DOHH2 (cell line): ENCODE measurements at regions not wholly inside any gene's neighbourhood (a gene's known extent, or its start where the extent isn't known, plus 50 kb on each side); places are given as distances from the start of the nearest gene placed in this dataset.

Experiments used
- H3F3A ChIP-seq: fragments of 200-600 bp; sonication (generic), shearing (Covaris generic); 2 replicates; pipeline ENCODE4 v1.6.0; 2016; ENCODE audit warnings: antibody characterized with exemption, mild to moderate bottlenecking; ENCODE audit not compliant: control insufficient read depth, insufficient read depth
- H3K27ac ChIP-seq: fragments of 200-600 bp; sonication (generic); 2 replicates; pipeline ENCODE4 v1.5.1; 2014; ENCODE audit warnings: low read depth, mild to moderate bottlenecking, low read length, moderate library complexity
- H3K27me3 ChIP-seq: fragments of 200-600 bp; sonication (generic); 2 replicates; pipeline ENCODE4 v1.6.1; 2014; ENCODE audit warnings: mild to moderate bottlenecking, low read length, mixed read lengths; ENCODE audit not compliant: control insufficient read depth
- H3K36me3 ChIP-seq: fragments of 200-600 bp; sonication (generic); 2 replicates; pipeline ENCODE4 v1.6.1; 2014; ENCODE audit warnings: mild to moderate bottlenecking, low read length, moderate library complexity, mixed read lengths; ENCODE audit not compliant: control insufficient read depth
- H3K4me1 ChIP-seq: fragments of 200-600 bp; sonication (generic); 2 replicates; pipeline ENCODE4 v1.6.1; 2014; ENCODE audit warnings: mild to moderate bottlenecking, low read length, mixed read lengths; ENCODE audit not compliant: control insufficient read depth
- H3K4me2 ChIP-seq: fragments of 200-600 bp; sonication (generic); 2 replicates; pipeline ENCODE4 v1.6.0; 2014; ENCODE audit warnings: mild to moderate bottlenecking, low read length, moderate library complexity
- H3K4me3 ChIP-seq: fragments of 200-600 bp; sonication (generic); 2 replicates; pipeline ENCODE4 v1.5.1; 2014; ENCODE audit warnings: mild to moderate bottlenecking, low read length, mixed read lengths
- H3K79me2 ChIP-seq: fragments of 200-600 bp; sonication (generic); 2 replicates; pipeline ENCODE4 v1.6.1; 2014; ENCODE audit warnings: mild to moderate bottlenecking, low read length, mixed read lengths; ENCODE audit not compliant: control insufficient read depth
- H3K9me2 ChIP-seq: fragments of 200-600 bp; sonication (generic); replicated peaks from 2 replicates; pipeline ENCODE4 v1.6.1; 2014; ENCODE audit warnings: mild to moderate bottlenecking, low read length, mixed read lengths; ENCODE audit not compliant: control insufficient read depth
- H3K9me3 ChIP-seq: fragments of 200-600 bp; sonication (generic); 2 replicates; pipeline ENCODE4 v1.6.1; 2014; ENCODE audit warnings: antibody characterized with exemption, low read length, mixed read lengths; ENCODE audit not compliant: control insufficient read depth, insufficient read depth
- H4K20me1 ChIP-seq: fragments of 200-600 bp; sonication (generic); 2 replicates; pipeline ENCODE4 v1.6.0; 2014; ENCODE audit warnings: low read depth, mild to moderate bottlenecking, antibody characterized with exemption, low read length, moderate library complexity; ENCODE audit not compliant: control insufficient read depth, insufficient read depth
- CTCF ChIP-seq: fragments of 200-600 bp; sonication (generic); IDR thresholded peaks from one replicate; pipeline ENCODE4 v1.5.1; 2014; ENCODE audit warnings: antibody characterized with exemption, mild to moderate bottlenecking, low read depth, low read length; ENCODE audit not compliant: poor library complexity, severe bottlenecking
- EZH2phosphoT487 ChIP-seq: fragments of 200-600 bp; sonication (generic); IDR thresholded peaks from 2 replicates; pipeline ENCODE4 v1.6.1; 2017; ENCODE audit warnings: borderline replicate concordance, mild to moderate bottlenecking, antibody characterized with exemption, low read length, moderate library complexity, mixed read lengths

DNA sequence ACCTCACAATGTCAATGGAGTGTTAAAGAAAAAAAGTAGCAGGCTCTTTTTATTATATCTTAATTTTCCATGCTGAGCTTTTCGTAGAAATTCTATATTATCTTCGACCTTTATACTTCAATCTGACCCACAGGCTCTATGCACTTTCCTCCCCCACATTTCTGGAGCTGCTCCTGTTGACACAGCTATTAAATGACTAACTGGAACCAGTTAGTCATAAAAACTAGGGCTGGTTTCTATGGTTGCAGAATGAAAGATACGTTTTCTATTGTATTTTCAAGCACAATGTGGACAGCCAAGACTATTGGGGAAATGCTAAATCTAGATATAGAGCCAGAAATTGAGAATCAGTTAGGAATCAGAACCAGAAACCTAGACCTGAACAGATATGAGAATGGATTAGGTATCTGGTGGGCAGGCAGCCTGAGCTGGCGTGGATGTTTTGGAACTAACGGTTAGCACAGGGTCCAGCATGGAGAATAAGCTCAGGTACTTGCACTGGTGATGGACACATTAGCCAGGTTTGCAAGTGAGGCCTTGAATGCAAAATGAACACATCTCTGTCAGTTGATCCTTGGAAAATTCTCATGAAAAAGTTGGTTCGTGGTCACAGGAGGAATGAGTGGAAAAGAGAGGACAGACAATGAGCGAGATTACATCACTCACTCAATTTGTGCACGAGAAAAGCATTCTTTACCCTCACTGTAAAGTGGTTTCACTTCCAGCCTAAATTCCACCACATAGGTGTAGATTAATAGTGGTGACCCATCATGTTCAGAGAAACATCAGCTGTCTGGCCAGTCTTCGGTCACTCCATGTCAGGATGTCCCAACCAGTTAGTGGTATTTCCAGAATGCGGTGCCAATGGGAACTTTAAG lies 144.6 kb upstream of the EPHA4 start:
- Histone ChIP-seq H3K9me3 (no peaks in the 10 kb centered on the region), H3K4me1 (no peaks in the 10 kb centered on the region), H3K4me3 (no peak overlapping the region), H3K36me3 (no peaks in the 10 kb centered on the region), H3K4me2 (no peak overlapping the region), H3K27me3 (no peaks in the 10 kb centered on the region), H4K20me1 (no peaks in the 10 kb centered on the region), H3K27ac (no peak overlapping the region), H3K79me2 (no peaks in the 10 kb centered on the region), H3F3A (no peaks in the 10 kb centered on the region), H3K9me2 (no peaks in the 10 kb centered on the region; the same call in 1 of the 2 replicates)
- TF ChIP-seq CTCF = no peak
- TF ChIP-seq EZH2phosphoT487 = no peak

DNA sequence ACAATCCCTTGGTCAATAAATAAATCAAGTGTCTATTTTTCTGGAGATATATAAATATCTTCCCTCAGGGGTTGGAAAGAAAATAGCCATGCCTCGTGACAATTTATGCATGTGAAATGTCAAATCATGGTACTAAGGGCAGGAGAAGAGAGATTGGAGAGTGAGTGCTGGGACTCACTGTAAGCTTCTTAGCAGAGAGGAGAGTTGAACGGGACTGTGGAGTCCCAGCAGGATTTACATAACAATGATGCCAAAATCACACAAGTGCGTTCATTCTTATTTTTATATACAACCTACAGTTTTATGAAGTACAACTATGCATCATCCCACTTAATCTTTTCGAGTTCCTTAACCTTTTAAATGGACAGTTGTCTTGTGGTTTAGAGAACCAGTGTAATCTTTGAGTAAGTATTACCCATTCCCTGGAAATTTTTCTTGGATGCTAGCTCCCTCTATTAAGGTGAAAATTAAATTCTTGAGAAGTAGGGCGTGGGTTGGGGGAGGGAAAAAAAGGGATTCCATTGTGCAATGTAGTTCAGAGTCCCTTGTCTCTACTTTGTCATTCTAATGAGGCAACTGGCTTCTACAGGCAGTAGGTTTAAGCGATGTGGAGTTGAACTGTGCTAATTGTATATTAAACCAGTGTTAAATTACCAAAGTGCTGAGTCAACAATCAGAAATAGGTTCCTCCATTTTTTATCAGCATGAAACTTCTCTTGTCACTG lies 143.6 kb upstream of the EPHA4 start:
- Histone ChIP-seq H4K20me1 (no peaks in the 10 kb centered on the region), H3K4me3 (no peak overlapping the region), H3K27me3 (no peaks in the 10 kb centered on the region), H3K4me2 (no peak overlapping the region), H3K4me1 (no peaks in the 10 kb centered on the region), H3K27ac (no peak overlapping the region), H3K36me3 (no peaks in the 10 kb centered on the region), H3F3A (no peaks in the 10 kb centered on the region), H3K9me2 (no peaks in the 10 kb centered on the region; the same call in 1 of the 2 replicates), H3K79me2 (no peaks in the 10 kb centered on the region), H3K9me3 (no peaks in the 10 kb centered on the region)
- TF ChIP-seq EZH2phosphoT487 = no peak
- no peak for TF ChIP-seq CTCF

GRCh38 chr2:221710744-221711143 lies 138.6 kb upstream of the EPHA4 start:
- H3K36me3 ChIP-seq = no peaks in the 10 kb centered on the region
- H3K4me3 ChIP-seq = no peak overlapping the region
- H3K9me2 ChIP-seq = no peaks in the 10 kb centered on the region; the same call in 1 of the 2 replicates
- H3K79me2 ChIP-seq = no peaks in the 10 kb centered on the region
- H3K27me3 ChIP-seq = no peaks in the 10 kb centered on the region
- no peak overlapping the region for H3K27ac ChIP-seq
- H3K4me2 ChIP-seq = no peak overlapping the region
- H3K9me3 ChIP-seq = no peaks in the 10 kb centered on the region
- no peaks in the 10 kb centered on the region for H3F3A ChIP-seq
- no peak for TF ChIP-seq CTCF
- TF ChIP-seq EZH2phosphoT487 = no peak
- H4K20me1 ChIP-seq = no peaks in the 10 kb centered on the region
- no peaks in the 10 kb centered on the region for H3K4me1 ChIP-seq
